ENCODE measurements at regions not wholly inside any gene's neighbourhood (a gene's known extent, or its start where the extent isn't known, plus 50 kb on each side); places are given as distances from the start of the nearest gene placed in this dataset.

DNA sequence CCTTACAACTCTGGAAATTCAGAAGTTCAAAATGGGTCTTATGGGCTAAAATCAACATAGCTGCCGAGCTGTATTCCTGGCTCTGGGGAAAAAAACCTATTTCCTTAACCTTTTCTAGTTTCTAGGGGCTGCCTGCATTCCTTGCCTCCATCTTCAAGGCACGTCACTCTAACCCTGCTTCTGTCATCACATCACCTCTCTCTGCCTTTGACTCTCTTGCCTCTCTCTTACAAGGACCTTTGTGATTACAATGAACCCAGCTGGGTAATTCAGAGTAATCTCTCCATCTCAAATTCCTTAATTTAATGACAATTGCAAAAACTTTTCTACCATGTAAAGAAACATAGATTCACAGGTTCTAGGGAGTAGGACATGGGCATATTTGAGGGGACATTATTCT, 103.1 kb upstream of the SMC2 start:
- no peak for TF ChIP-seq GATA2 (IDR thresholded peaks at IDR 0.05; ENCODE audit: low read depth, low read length)
- TF ChIP-seq GATA3 (IDR thresholded peaks at IDR 0.05; ENCODE audit: low read depth, low read length) = no peak

All from SH-SY5Y (cell line).